Loucy (cell line): ENCODE measurements at regions not wholly inside any gene's neighbourhood (a gene's known extent, or its start where the extent isn't known, plus 50 kb on each side); places are given as distances from the start of the nearest gene placed in this dataset.
A peak's percentile ranks its signal among the peaks of the same experiment; 100 is the strongest.

ENCODE experiments used
- H2AFZ ChIP-seq: fragments of 200-600 bp; sonication (generic); 2 replicates; pipeline ENCODE4 v1.6.0; 2016; ENCODE audit warnings: antibody characterized with exemption, mild to moderate bottlenecking, low read length, moderate library complexity
- H3F3A ChIP-seq: fragments of 200-600 bp; 2 replicates; pipeline ENCODE4 v1.6.0; 2016; ENCODE audit warnings: antibody characterized with exemption, low read depth, mild to moderate bottlenecking
- H3K27me3 ChIP-seq: fragments of 200-600 bp; sonication (generic); 2 replicates; pipeline ENCODE4 v1.6.1; 2014; ENCODE audit warnings: low read length, mild to moderate bottlenecking; ENCODE audit not compliant: insufficient read depth, poor library complexity, severe bottlenecking
- H3K36me3 ChIP-seq: fragments of 200-600 bp; sonication (generic); 2 replicates; pipeline ENCODE4 v1.6.1; 2016; ENCODE audit warnings: low read length; ENCODE audit not compliant: insufficient read depth
- H3K4me1 ChIP-seq: fragments of 200-600 bp; sonication (generic); 2 replicates; pipeline ENCODE4 v1.5.1; 2014; ENCODE audit warnings: low read length, mild to moderate bottlenecking; ENCODE audit not compliant: insufficient read depth, poor library complexity, severe bottlenecking
- H3K4me2 ChIP-seq: fragments of 200-600 bp; sonication (generic); 2 replicates; pipeline ENCODE4 v1.6.0; 2014; ENCODE audit warnings: antibody characterized with exemption, low read length, low read depth, mild to moderate bottlenecking; ENCODE audit not compliant: poor library complexity, severe bottlenecking
- H3K4me3 ChIP-seq: fragments of 200-600 bp; sonication (generic); 2 replicates; pipeline ENCODE4 v1.5.1; 2014; ENCODE audit warnings: low read length, mild to moderate bottlenecking, mixed read lengths; ENCODE audit not compliant: poor library complexity, severe bottlenecking
- H3K79me2 ChIP-seq: fragments of 200-600 bp; sonication (generic); 2 replicates; pipeline ENCODE4 v1.6.1; 2014; ENCODE audit warnings: low read length; ENCODE audit not compliant: insufficient read depth
- H3K9ac ChIP-seq: fragments of 200-600 bp; sonication (generic); 2 replicates; pipeline ENCODE4 v1.6.0; 2014; ENCODE audit warnings: mild to moderate bottlenecking, low read depth, low read length, moderate library complexity; ENCODE audit not compliant: poor library complexity, severe bottlenecking
- H3K9me2 ChIP-seq: fragments of 200-600 bp; sonication (generic); replicated peaks from 2 replicates; pipeline ENCODE4 v1.6.1; 2016; ENCODE audit warnings: low read depth, low read length, mixed read lengths
- H3K9me3 ChIP-seq: fragments of 200-600 bp; sonication (generic); 2 replicates; pipeline ENCODE4 v1.6.1; 2014; ENCODE audit warnings: mild to moderate bottlenecking, antibody characterized with exemption, low read length, low read depth; ENCODE audit not compliant: insufficient read depth
- H4K20me1 ChIP-seq: fragments of 200-600 bp; sonication (generic); 2 replicates; pipeline ENCODE4 v1.6.0; 2014; ENCODE audit warnings: antibody characterized with exemption, low read length, mild to moderate bottlenecking; ENCODE audit not compliant: insufficient read depth, poor library complexity, severe bottlenecking
- CTCF ChIP-seq: fragments of 200-600 bp; sonication (generic); conservative IDR thresholded peaks from 2 replicates; pipeline ENCODE4 v1.5.1; 2014; ENCODE audit warnings: mild to moderate bottlenecking, antibody characterized with exemption, low read length
- EZH2phosphoT487 ChIP-seq: fragments of 200-600 bp; IDR thresholded peaks from 2 replicates; pipeline ENCODE4 v1.6.1; 2018; ENCODE audit warnings: antibody characterized with exemption, mild to moderate bottlenecking, moderate library complexity, borderline replicate concordance

- Histone ChIP-seq H3K4me3 (peak overlapping the region; percentile 68), H3K9ac (peak overlapping the region; percentile 46), H3K27me3 (no peaks in the 10 kb centered on the region), H3K4me1 (peaks cover 31% of the 10 kb centered on the region), H3K4me2 (peak overlapping the region; percentile 93), H3K79me2 (peaks cover 9% of the 10 kb centered on the region), H2AFZ (no peak overlapping the region), H3K36me3 (no peaks in the 10 kb centered on the region), H3K9me2 (no peaks in the 10 kb centered on the region), H3K9me3 (no peaks in the 10 kb centered on the region), H3F3A (peaks cover 17% of the 10 kb centered on the region), H4K20me1 (no peaks in the 10 kb centered on the region)
- TF ChIP-seq CTCF (no peak), EZH2phosphoT487 (no peak)
Measured at GRCh38 chr4:184533908-184534307, 59.6 kb upstream of the IRF2 start.

- Histone ChIP-seq H3K79me2 (no peaks in the 10 kb centered on the region), H2AFZ (no peak overlapping the region), H3K9me2 (no peaks in the 10 kb centered on the region), H3K4me2 (no peak overlapping the region), H3K9ac (no peak overlapping the region), H3F3A (peaks cover 17% of the 10 kb centered on the region), H3K27me3 (no peaks in the 10 kb centered on the region), H3K4me1 (peaks cover 35% of the 10 kb centered on the region), H3K9me3 (no peaks in the 10 kb centered on the region), H4K20me1 (no peaks in the 10 kb centered on the region), H3K36me3 (no peaks in the 10 kb centered on the region), H3K4me3 (no peak overlapping the region)
- TF ChIP-seq CTCF (no peak), EZH2phosphoT487 (no peak)
Measured at GRCh38 chr4:184531008-184531407, 56.7 kb upstream of the IRF2 start.

DNA sequence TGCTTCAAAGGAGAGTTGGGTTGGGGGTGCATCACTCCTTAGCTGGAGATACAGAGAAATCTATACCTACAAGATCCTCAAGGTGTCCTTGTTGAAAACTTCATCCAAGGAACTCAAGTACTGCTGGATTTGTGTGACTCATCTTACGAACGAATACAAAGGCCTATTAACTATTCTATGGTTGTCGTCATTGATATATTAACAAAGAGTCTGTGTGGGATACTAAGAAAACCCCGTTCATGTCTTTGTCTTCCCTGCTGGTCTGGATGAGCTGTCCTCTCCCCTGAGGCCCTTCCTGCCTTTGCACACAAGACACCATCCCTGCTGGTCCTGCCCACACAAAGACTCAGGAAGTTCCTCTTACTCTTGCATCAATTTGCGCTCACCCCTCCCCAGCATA, 54.9 kb upstream of the IRF2 start:
- Histone ChIP-seq H3F3A (peaks cover 8% of the 10 kb centered on the region), H3K79me2 (no peaks in the 10 kb centered on the region), H3K4me2 (no peak overlapping the region), H2AFZ (no peak overlapping the region), H3K9ac (no peak overlapping the region), H3K9me3 (no peaks in the 10 kb centered on the region), H3K4me3 (no peak overlapping the region), H3K9me2 (no peaks in the 10 kb centered on the region), H3K4me1 (peaks cover 21% of the 10 kb centered on the region), H4K20me1 (no peaks in the 10 kb centered on the region), H3K27me3 (no peaks in the 10 kb centered on the region), H3K36me3 (no peaks in the 10 kb centered on the region)
- TF ChIP-seq CTCF (no peak), EZH2phosphoT487 (no peak)
